Cardiac muscle cell (in vitro differentiated cells and primary cell): ENCODE measurements at regions not wholly inside any gene's neighbourhood (a gene's known extent, or its start where the extent isn't known, plus 50 kb on each side); places are given as distances from the start of the nearest gene placed in this dataset.

ENCODE experiments used
- DNase-seq, 2 donors: peaks; one replicate each; pipeline versions ENCODE4 v3.0.0 to v3.0.0-alpha.2; 2010 to 2017; ENCODE audit warnings: low read depth in 1 of 2, low spot score in 1 of 2
- H3K27ac ChIP-seq: fragments of 200-600 bp; sonication (generic); 2 replicates; pipeline ENCODE4 v1.5.1; 2016
- H3K27me3 ChIP-seq: fragments of 200-600 bp; sonication (generic); 2 replicates; pipeline ENCODE4 v1.6.0; 2016; ENCODE audit warnings: control low read depth
- H3K36me3 ChIP-seq: fragments of 200-600 bp; sonication (generic); 2 replicates; pipeline ENCODE4 v1.5.1; 2016; ENCODE audit warnings: control low read depth
- H3K4me1 ChIP-seq: fragments of 200-600 bp; sonication (generic); 2 replicates; pipeline ENCODE4 v1.8.1; 2017; ENCODE audit warnings: low read depth, mild to moderate bottlenecking, mixed run types
- H3K4me3 ChIP-seq: fragments of 200-600 bp; sonication (generic); 2 replicates; pipeline ENCODE4 v1.5.1; 2016; ENCODE audit warnings: mild to moderate bottlenecking
- H3K9me3 ChIP-seq: fragments of 200-600 bp; sonication (generic); 2 replicates; pipeline ENCODE4 v1.5.1; 2017; ENCODE audit warnings: low read depth, mild to moderate bottlenecking, control low read depth
- CTCF ChIP-seq: IDR thresholded peaks from 2 replicates; pipeline ENCODE4 v1.5.1; 2012; ENCODE audit warnings: low read depth, mild to moderate bottlenecking, low read length

DNA sequence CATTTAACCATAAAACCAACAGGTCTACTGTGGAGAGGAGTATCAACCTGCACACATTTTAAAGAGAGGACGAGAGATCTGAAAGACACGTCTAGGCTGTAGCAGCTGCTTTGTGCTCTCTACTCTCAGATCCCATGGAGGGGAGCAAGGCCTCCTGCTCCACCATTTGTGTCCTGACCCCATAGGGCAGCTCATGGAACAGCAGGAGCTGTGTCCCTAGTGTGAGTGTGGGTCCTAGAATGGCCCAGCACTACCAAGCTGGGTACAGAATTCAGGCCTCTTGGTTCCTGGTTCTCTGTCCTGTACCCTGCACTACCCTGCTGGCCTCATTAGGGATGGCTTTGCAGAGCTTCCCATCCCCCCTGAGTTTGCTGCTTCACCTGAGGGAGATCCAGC lies 76.5 kb downstream of the DHCR7 start:
- DNase-seq = no peak
- Histone ChIP-seq H3K27ac (no peak overlapping the region), H3K27me3 (no peaks in the 10 kb centered on the region), H3K9me3 (no peaks in the 10 kb centered on the region), H3K36me3 (no peaks in the 10 kb centered on the region), H3K4me1 (no peaks in the 10 kb centered on the region), H3K4me3 (no peak overlapping the region)
- no peak for TF ChIP-seq CTCF

DNA sequence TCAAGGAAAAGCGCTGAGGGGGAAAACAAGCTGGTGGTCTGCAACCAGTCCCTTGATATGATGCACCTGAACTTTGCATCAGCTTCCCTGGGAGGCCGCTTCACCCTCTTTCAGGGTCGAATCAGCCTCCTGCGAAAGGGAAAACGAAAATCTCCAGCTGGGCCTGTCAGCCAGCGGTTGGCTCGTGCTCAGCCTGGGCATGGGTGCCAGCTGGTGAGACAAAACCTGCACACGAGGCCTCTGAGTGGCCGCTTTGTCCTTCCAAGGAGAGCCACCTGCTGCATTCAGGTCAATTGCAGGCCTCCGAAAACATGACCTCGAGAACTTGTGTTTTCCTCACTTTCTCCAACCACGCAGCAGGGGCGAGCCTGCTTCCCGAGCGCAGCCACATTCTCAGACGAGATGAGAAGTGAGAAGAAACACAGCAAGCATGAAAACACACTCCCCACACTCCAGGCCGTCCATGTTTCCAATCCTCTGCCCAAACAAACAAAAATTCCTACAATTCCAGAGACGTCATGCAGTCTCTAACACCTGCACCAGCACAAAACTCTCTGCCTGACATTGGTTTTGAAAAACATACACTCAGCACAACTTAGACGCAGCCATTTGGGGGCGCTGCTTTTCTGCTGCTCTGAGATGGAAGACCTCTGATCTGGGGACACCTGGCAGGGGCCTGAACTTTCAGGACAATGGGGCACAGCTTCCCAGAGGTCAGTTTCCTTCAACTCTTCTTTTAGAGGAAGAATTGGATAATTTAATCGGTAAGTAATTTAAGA lies 77.1 kb downstream of the DHCR7 start:
- no peak overlapping the region for H3K27ac ChIP-seq
- TF ChIP-seq CTCF = no peak

DNA sequence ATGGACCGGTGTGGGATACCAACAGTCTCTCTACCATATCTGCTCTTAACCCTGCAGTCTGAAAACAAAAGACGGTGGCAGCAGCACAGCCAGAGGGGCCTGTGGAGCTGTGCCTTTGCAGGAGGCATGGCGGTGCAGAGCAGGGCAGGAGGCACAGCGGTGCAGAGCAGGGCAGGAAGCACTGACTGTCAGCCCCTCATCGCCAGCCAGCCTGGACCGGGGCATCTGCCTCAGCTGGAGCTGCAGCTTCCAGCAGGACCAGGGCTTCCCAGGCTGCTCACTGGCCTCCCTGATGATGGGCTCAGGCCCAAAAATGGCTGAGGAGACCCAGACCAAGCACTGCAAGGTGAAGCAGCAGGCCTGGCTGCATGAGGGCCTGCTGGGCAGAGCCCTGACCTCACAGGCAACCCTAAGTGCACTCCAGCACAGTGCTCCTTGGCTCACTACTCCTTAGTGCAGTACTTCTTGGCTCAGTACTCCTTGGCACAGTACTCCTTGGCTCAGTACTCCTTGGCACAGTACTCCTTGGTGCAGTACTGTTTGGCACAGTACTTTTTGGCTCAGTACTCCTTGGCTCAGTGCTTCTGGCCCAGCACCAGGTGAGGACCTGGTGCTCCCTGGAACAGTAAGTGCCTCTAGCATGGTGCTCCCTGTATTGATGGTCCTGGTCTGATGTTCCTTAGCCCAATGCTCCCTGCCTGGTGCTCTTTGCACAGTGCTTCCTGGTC lies 78.0 kb downstream of the DHCR7 start:
- Histone ChIP-seq H3K4me3 (no peak overlapping the region), H3K27ac (no peak overlapping the region), H3K36me3 (no peaks in the 10 kb centered on the region), H3K27me3 (no peaks in the 10 kb centered on the region), H3K9me3 (no peaks in the 10 kb centered on the region), H3K4me1 (no peaks in the 10 kb centered on the region)
- no peak for DNase-seq
- TF ChIP-seq CTCF = no peak

More for the DNA sequence above, 77.1 kb downstream of the DHCR7 start:
- no peaks in the 10 kb centered on the region for H3K36me3 ChIP-seq
- no peak overlapping the region for H3K4me3 ChIP-seq
- no peaks in the 10 kb centered on the region for H3K9me3 ChIP-seq
- H3K4me1 ChIP-seq = no peaks in the 10 kb centered on the region
- no peaks in the 10 kb centered on the region for H3K27me3 ChIP-seq
- DNase-seq = no peak

GRCh38 chr11:71369411-71369810 lies 78.8 kb downstream of the DHCR7 start:
- H3K27ac ChIP-seq = no peak overlapping the region
- no peak for DNase-seq
- no peak for TF ChIP-seq CTCF
- no peaks in the 10 kb centered on the region for H3K9me3 ChIP-seq
- no peak overlapping the region for H3K4me3 ChIP-seq
- H3K36me3 ChIP-seq = no peaks in the 10 kb centered on the region
- no peaks in the 10 kb centered on the region for H3K27me3 ChIP-seq
- no peaks in the 10 kb centered on the region for H3K4me1 ChIP-seq

GRCh38 chr11:71368966-71369365 lies 79.2 kb downstream of the DHCR7 start:
- Histone ChIP-seq H3K9me3 (no peaks in the 10 kb centered on the region), H3K36me3 (no peaks in the 10 kb centered on the region), H3K27ac (no peak overlapping the region), H3K27me3 (no peaks in the 10 kb centered on the region), H3K4me3 (no peak overlapping the region), H3K4me1 (no peaks in the 10 kb centered on the region)
- no peak for TF ChIP-seq CTCF
- no peak for DNase-seq
